Endodermal cell (in vitro differentiated cells): ENCODE measurements at regions not wholly inside any gene's neighbourhood (a gene's known extent, or its start where the extent isn't known, plus 50 kb on each side); places are given as distances from the start of the nearest gene placed in this dataset.

ENCODE experiments used
- DNase-seq: peaks from one replicate; pipeline ENCODE4 v3.0.0-alpha.2; 2017
- H3K27ac ChIP-seq: 2 replicates; pipeline ENCODE4 v1.5.1; 2013; ENCODE audit warnings: mild to moderate bottlenecking, low read depth, low read length, moderate library complexity
- H3K27me3 ChIP-seq: 2 replicates; pipeline ENCODE4 v1.6.1; 2013; ENCODE audit warnings: mild to moderate bottlenecking, low read length, moderate library complexity; ENCODE audit not compliant: insufficient read depth, control insufficient read depth, poor library complexity, severe bottlenecking
- H3K36me3 ChIP-seq: 2 replicates; pipeline ENCODE4 v1.7.0; 2013; ENCODE audit warnings: mild to moderate bottlenecking, low read length, moderate library complexity; ENCODE audit not compliant: control insufficient read depth, insufficient read depth
- H3K4me1 ChIP-seq: one replicate; pipeline ENCODE4 v1.7.0; 2013; ENCODE audit warnings: low read length; ENCODE audit not compliant: control insufficient read depth, insufficient read depth
- H3K4me3 ChIP-seq: 2 replicates; pipeline ENCODE4 v1.5.1; 2013; ENCODE audit warnings: mild to moderate bottlenecking, low read length, moderate library complexity
- H3K9ac ChIP-seq: 2 replicates; pipeline ENCODE4 v1.6.1; 2013; ENCODE audit warnings: mild to moderate bottlenecking, low read length, moderate library complexity; ENCODE audit not compliant: poor library complexity, severe bottlenecking; ENCODE audit errors: extremely low read depth
- H3K9me3 ChIP-seq: 2 replicates; pipeline ENCODE4 v1.6.1; 2013; ENCODE audit warnings: mild to moderate bottlenecking, low read length, moderate library complexity; ENCODE audit not compliant: control insufficient read depth
- H3K27ac Mint-ChIP-seq: 2 replicates; pipeline ENCODE4 v1.8.0; 2020; ENCODE audit warnings: mixed read lengths
- H3K27me3 Mint-ChIP-seq: 2 replicates; pipeline ENCODE4 v1.8.0; 2021; ENCODE audit warnings: mild to moderate bottlenecking, mixed read lengths; ENCODE audit not compliant: insufficient read depth
- H3K36me3 Mint-ChIP-seq: 2 replicates; pipeline ENCODE4 v1.8.0; 2020; ENCODE audit warnings: low read depth, mixed read lengths
- H3K4me1 Mint-ChIP-seq: 2 replicates; pipeline ENCODE4 v1.8.0; 2020; ENCODE audit warnings: mixed read lengths
- H3K4me3 Mint-ChIP-seq: 2 replicates; pipeline ENCODE4 v1.8.0; 2020; ENCODE audit warnings: mild to moderate bottlenecking, moderate library complexity, mixed read lengths
- H3K9me3 Mint-ChIP-seq: 2 replicates; pipeline ENCODE4 v1.8.0; 2020; ENCODE audit warnings: mild to moderate bottlenecking, mixed read lengths
- CTCF ChIP-seq: fragments of 200-600 bp; sonication (generic); conservative IDR thresholded peaks from 2 replicates; pipeline ENCODE4 v1.5.0; 2021; ENCODE audit warnings: antibody characterized with exemption, mild to moderate bottlenecking
- WGBS, 2 experiments: methylation state at CpG; one replicate each; pipeline versions ENCODE4 v1.1.5 to v1.1.7; 2013; ENCODE audit warnings: missing lambda C conversion rate in 2 of 2, mixed read lengths in 1 of 2; ENCODE audit not compliant: insufficient coverage in 1 of 2, insufficient read length in 1 of 2; 5-methylcytosine and 5-hydroxymethylcytosine counted together

GRCh38 chr13:34276764-34277163 is 458.8 kb downstream of the RFC3 start:
- peaks cover 2% of the 10 kb centered on the region for H3K4me1 Mint-ChIP-seq
- WGBS, 2 experiments = 89% methylated on average over 3 of the region's 3 CpGs; no CpG with 5 or more reads in 1 of the 2 experiments
- peaks cover 4% of the 10 kb centered on the region for H3K9me3 Mint-ChIP-seq
- Histone ChIP-seq H3K9ac (no peak overlapping the region), H3K4me1 (no peaks in the 10 kb centered on the region), H3K4me3 (no peak overlapping the region), H3K9me3 (no peaks in the 10 kb centered on the region), H3K27me3 (no peaks in the 10 kb centered on the region), H3K36me3 (no peaks in the 10 kb centered on the region), H3K27ac (no peak overlapping the region)
- DNase-seq = no peak
- no peak overlapping the region for H3K27ac Mint-ChIP-seq
- no peaks in the 10 kb centered on the region for H3K27me3 Mint-ChIP-seq
- H3K4me3 Mint-ChIP-seq = no peak overlapping the region
- TF ChIP-seq CTCF = no peak
- no peaks in the 10 kb centered on the region for H3K36me3 Mint-ChIP-seq

- Histone ChIP-seq H3K36me3 (no peaks in the 10 kb centered on the region), H3K27ac (no peak overlapping the region), H3K4me3 (no peak overlapping the region), H3K9ac (no peak overlapping the region), H3K9me3 (no peaks in the 10 kb centered on the region), H3K27me3 (no peaks in the 10 kb centered on the region), H3K4me1 (no peaks in the 10 kb centered on the region)
- peaks cover 2% of the 10 kb centered on the region for H3K4me1 Mint-ChIP-seq
- TF ChIP-seq CTCF = no peak
- no peaks in the 10 kb centered on the region for H3K36me3 Mint-ChIP-seq
- no peaks in the 10 kb centered on the region for H3K27me3 Mint-ChIP-seq
- 78 to 91% methylated on average over 4 of the region's 4 CpGs for WGBS, 2 experiments
- no peak overlapping the region for H3K27ac Mint-ChIP-seq
- H3K4me3 Mint-ChIP-seq = no peak overlapping the region
- H3K9me3 Mint-ChIP-seq = peaks cover 4% of the 10 kb centered on the region
- no peak for DNase-seq
Observed at GRCh38 chr13:34277936-34278335, 460.0 kb downstream of the RFC3 start.

- H3K9ac ChIP-seq = no peak overlapping the region
- H3K36me3 ChIP-seq = no peaks in the 10 kb centered on the region
- no peak for TF ChIP-seq CTCF
- Mint-ChIP-seq H3K4me3 (no peak overlapping the region), H3K4me1 (peaks cover 2% of the 10 kb centered on the region), H3K27ac (no peak overlapping the region), H3K36me3 (no peaks in the 10 kb centered on the region), H3K27me3 (no peaks in the 10 kb centered on the region), H3K9me3 (peaks cover 12% of the 10 kb centered on the region)
- H3K27me3 ChIP-seq = no peaks in the 10 kb centered on the region
- no peak overlapping the region for H3K4me3 ChIP-seq
- WGBS, 2 experiments = 93 to 94% methylated on average over 2 of the region's 2 CpGs
- H3K4me1 ChIP-seq = no peaks in the 10 kb centered on the region
- H3K9me3 ChIP-seq = peaks cover 3% of the 10 kb centered on the region
- DNase-seq = no peak
- H3K27ac ChIP-seq = no peak overlapping the region
Observed at GRCh38 chr13:34278780-34279179, 460.8 kb downstream of the RFC3 start.
